HG03175 (cell line): ENCODE measurements at regions not wholly inside any gene's neighbourhood (a gene's known extent, or its start where the extent isn't known, plus 50 kb on each side); places are given as distances from the start of the nearest gene placed in this dataset.
"Not testable (repeated sequence)": the region's sequence is repeated elsewhere in the genome, so short reads cannot be mapped to it uniquely, and the experiment has no call there.

Source experiments
- ATAC-seq: cut with Tn5 transposase; IDR thresholded peaks from one replicate; pipeline ENCODE4 v1.9.1; 2021; ENCODE audit warnings: mild to moderate bottlenecking, moderate library complexity; ENCODE audit not compliant: unreplicated experiment

- ATAC-seq = not testable (repeated sequence)
Observed at GRCh38 chr17:20681746-20682722, 102.5 kb downstream of the CDRT15L2 start.

- ATAC-seq = not testable (repeated sequence)
Observed at GRCh38 chr17:20683651-20684229, 104.2 kb downstream of the CDRT15L2 start.

- not testable (repeated sequence) for ATAC-seq
Observed at GRCh38 chr17:20684975-20685374, 105.5 kb downstream of the CDRT15L2 start.

- not testable (repeated sequence) for ATAC-seq
Observed at GRCh38 chr17:20687584-20687983, 108.1 kb downstream of the CDRT15L2 start.

GRCh38 chr17:20689170-20689749, 109.7 kb downstream of the CDRT15L2 start:
- not testable (repeated sequence) for ATAC-seq

- ATAC-seq = not testable (repeated sequence)
Observed at GRCh38 chr17:20692706-20693105, 113.2 kb downstream of the CDRT15L2 start.

- ATAC-seq = not testable (repeated sequence)
Observed at GRCh38 chr17:20695871-20696270, 116.3 kb downstream of the CDRT15L2 start.

GRCh38 chr17:20698463-20699206, 119.1 kb downstream of the CDRT15L2 start:
- ATAC-seq = peak; percentile 91

- ATAC-seq = not testable (repeated sequence)
Observed at GRCh38 chr17:20700528-20700927, 121.0 kb downstream of the CDRT15L2 start.

- not testable (repeated sequence) for ATAC-seq
Observed at GRCh38 chr17:20701366-20701765, 121.8 kb downstream of the CDRT15L2 start.

GRCh38 chr17:20702692-20703091, 123.2 kb downstream of the CDRT15L2 start:
- ATAC-seq = no peak

GRCh38 chr17:20703781-20704180, 124.3 kb downstream of the CDRT15L2 start:
- ATAC-seq = no peak

- not testable (repeated sequence) for ATAC-seq
Observed at GRCh38 chr17:20705186-20705585, 125.7 kb downstream of the CDRT15L2 start.

GRCh38 chr17:20706751-20707373, 127.3 kb downstream of the CDRT15L2 start:
- no peak for ATAC-seq

GRCh38 chr17:20708821-20709220, 129.3 kb downstream of the CDRT15L2 start:
- ATAC-seq = not testable (repeated sequence)

- not testable (repeated sequence) for ATAC-seq
Observed at GRCh38 chr17:20716481-20716880, 137.0 kb downstream of the CDRT15L2 start.

GRCh38 chr17:20721171-20721570, 141.6 kb downstream of the CDRT15L2 start:
- ATAC-seq = no peak

- ATAC-seq = not testable (repeated sequence)
Observed at GRCh38 chr17:20724391-20724790, 144.9 kb downstream of the CDRT15L2 start.

GRCh38 chr17:20727201-20727600, 147.7 kb downstream of the CDRT15L2 start:
- ATAC-seq = not testable (repeated sequence)

GRCh38 chr17:20728181-20728580, 148.7 kb downstream of the CDRT15L2 start:
- ATAC-seq = no peak
